ENCODE measurements at regions not wholly inside any gene's neighbourhood (a gene's known extent, or its start where the extent isn't known, plus 50 kb on each side); places are given as distances from the start of the nearest gene placed in this dataset.

GRCh38 chr7:46839651-46840050 is 742.3 kb downstream of the TNS3 start:
- no peak for DNase-seq (ENCODE audit: low read depth in 2 of 3, low spot score in 2 of 3)

- no peak for DNase-seq (ENCODE audit: low read depth in 2 of 3, low spot score in 2 of 3)
Measured at GRCh38 chr7:46838463-46838862, 743.4 kb downstream of the TNS3 start.

GRCh38 chr7:46835556-46835955 is 746.4 kb downstream of the TNS3 start:
- DNase-seq (ENCODE audit: low read depth in 2 of 3, low spot score in 2 of 3): no peak

GRCh38 chr7:46834921-46835320 is 747.0 kb downstream of the TNS3 start:
- no peak for DNase-seq (ENCODE audit: low read depth in 2 of 3, low spot score in 2 of 3)

DNA sequence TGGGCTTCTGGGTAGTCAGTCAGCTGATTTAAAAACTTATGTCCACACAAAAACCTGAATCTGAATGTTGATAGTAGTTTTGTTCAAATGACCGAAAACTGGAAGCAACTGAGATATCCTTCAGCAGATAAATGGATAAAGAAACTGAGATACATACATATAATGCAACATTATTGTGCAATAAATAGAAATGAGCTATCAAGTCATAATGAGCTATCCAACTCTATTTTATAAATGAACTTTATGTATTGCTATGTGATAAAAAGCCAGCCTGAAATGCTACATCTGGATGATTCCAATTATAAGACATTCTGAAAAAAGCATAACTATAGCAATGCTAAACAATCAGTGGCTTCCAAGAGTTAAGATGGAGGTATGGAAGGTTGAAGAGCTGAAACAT is 748.7 kb downstream of the TNS3 start:
- no peak for DNase-seq (ENCODE audit: low read depth in 2 of 3, low spot score in 2 of 3)

- no peak for DNase-seq (ENCODE audit: low read depth in 2 of 3, low spot score in 2 of 3)
Measured at GRCh38 chr7:46832136-46832535, 749.8 kb downstream of the TNS3 start.

- DNase-seq (ENCODE audit: low read depth in 2 of 3, low spot score in 2 of 3): no peak
Measured at GRCh38 chr7:46819819-46820218, 762.1 kb downstream of the TNS3 start.

DNA sequence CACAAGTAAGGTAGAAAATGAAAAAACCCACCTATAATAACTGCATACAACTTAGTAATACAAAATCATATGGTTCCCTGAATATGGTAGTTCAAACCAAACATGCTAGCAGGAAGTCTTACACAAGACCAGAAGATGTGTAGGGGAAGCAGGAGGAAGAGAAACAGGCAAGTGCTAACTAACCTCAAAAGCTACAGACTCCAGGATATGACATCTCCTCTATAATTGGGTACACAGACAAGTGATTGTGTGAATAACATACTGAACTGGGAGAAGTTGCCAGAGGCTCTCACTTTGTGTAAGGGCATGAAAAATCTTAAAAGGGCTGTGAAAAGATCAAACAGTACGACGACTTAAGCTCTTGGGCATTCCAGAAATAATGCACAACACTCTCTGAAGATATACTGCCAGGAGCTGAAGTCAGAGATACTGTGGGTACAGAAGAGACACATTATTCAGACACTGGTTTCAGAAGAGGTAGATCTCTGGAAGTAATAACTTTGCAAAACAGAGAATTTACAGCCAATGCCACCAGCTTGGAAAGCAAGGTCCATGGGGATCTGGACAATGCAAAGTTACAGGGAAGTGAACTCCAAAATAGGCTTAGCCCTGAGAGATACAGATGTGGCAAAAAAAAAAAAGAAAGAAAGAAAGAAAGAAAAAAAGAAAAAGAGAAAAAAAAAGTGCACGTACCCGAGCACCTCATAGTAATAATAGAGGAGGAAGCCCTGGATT is 767.2 kb downstream of the TNS3 start:
- DNase-seq (ENCODE audit: low read depth in 2 of 3, low spot score in 2 of 3): no peak

DNA sequence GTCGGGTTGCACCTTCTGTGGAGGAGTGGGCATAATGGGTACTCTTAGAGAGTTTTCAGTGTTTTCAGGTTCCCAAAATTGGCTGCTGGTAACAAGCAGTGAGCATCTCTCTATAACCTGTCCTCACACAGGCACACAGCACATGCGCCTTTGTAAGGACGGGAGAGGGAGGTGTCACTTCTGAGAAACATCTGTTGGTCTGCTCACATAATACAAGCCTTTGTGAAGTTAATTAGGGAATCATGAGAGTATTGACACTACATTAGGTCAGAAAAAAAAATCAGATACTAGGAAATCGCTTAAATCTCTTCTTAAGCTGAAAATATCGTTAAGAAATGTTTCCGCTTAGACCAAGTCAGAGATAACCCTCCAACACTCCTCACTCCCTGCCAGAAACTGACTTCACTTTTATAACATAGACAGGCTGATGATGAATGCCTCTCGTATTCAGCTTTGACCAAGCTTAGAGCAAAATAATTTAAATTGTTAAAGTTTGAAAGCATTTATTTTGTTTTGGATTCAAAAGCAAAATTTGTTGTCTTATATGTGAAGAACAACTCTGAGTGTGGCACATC is 769.7 kb downstream of the TNS3 start:
- no peak for DNase-seq (ENCODE audit: low read depth in 2 of 3, low spot score in 2 of 3)

DNA sequence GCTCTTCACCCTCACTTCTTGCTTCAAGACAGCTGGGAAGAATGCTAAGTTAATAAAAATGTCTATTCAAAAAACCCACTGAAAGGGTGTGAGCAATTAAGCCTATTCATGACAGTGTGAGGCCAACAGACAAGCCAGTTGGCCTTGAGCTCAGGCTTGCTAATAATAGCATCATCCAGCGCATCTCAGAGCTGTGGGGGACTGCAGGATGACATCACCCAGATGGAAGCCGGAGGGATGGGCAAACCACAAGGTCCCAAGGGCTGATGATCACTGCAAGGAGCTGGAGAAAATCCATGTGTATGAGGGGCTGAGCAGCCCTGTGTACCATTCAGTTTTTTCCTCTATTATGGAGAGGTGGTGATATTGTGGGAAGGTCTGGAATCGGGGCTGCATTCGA is 770.4 kb downstream of the TNS3 start:
- no peak for DNase-seq (ENCODE audit: low read depth in 2 of 3, low spot score in 2 of 3)

GRCh38 chr7:46810986-46811385 is 770.9 kb downstream of the TNS3 start:
- no peak for DNase-seq (ENCODE audit: low read depth in 2 of 3, low spot score in 2 of 3)

- no peak for DNase-seq (ENCODE audit: low read depth in 2 of 3, low spot score in 2 of 3)
Measured at GRCh38 chr7:46809886-46810285, 772.0 kb downstream of the TNS3 start.

DNA sequence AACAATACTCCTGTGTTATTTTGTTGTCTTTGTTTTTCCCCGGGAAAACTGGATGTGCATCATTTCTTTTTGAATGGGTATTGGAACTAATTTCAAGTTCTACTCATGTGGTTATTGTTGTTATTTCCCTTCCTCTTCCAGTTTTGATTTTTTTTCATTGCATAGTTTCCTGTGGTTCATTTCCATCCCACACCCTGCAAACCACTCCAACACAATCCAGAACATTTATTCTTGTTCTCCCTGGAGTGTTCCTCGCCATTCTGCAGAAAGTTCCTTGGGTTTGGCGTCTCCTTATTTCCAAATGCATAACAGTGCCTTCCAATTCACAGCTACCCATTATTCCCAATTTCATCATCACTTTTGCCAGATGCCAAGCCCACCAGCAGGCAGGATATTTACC is 775.1 kb downstream of the TNS3 start:
- DNase-seq (ENCODE audit: low read depth in 2 of 3, low spot score in 2 of 3): no peak

DNA sequence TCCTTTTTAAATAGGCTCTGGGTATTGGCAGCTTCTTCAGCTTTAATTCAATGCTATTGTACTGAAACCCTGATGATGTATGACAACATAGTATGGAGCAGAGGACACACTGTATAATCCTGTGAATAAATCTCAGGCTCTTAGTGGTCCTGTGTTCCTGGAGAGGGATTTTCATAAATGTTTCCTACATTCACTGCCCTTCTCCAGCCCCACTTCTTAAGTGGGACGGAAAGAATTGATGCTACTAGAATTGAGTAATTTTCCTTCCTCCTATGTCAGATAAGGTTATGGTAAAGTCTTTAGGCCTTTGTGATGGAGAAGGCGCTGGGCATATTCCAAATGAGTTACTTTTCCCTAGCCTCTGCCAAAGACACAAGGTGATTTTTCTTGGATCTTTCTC is 779.4 kb downstream of the TNS3 start:
- DNase-seq (ENCODE audit: low read depth in 2 of 3, low spot score in 2 of 3): no peak

DNA sequence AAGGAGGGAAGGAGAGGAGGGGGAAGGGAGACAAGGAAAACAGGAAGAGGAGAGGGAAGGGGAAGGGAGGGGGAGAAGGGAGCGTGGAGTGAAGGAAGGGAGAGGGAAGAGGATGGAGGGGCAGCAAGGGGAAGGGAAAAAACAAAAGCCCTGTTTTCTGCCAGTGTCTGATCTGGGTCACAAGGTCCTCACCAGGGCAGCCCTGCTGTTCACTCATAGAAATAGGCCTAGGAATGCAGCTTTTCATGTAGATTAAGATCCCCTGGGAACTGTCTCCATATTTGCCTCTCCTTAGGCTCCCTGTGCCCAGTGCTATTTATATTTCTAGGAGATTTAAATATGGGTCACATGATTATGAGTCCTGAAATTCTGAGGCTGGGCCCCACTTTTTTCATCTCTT is 790.7 kb downstream of the TNS3 start:
- no peak for DNase-seq (ENCODE audit: low read depth in 2 of 3, low spot score in 2 of 3)

- no peak for DNase-seq (ENCODE audit: low read depth in 2 of 3, low spot score in 2 of 3)
Measured at GRCh38 chr7:46786995-46787394, 794.9 kb downstream of the TNS3 start.

- DNase-seq (ENCODE audit: low read depth in 2 of 3, low spot score in 2 of 3): no peak
Measured at GRCh38 chr7:46786221-46786954, 795.5 kb downstream of the TNS3 start.

- DNase-seq (ENCODE audit: low read depth in 2 of 3, low spot score in 2 of 3): no peak
Measured at GRCh38 chr7:46784732-46785131, 797.2 kb downstream of the TNS3 start.

DNA sequence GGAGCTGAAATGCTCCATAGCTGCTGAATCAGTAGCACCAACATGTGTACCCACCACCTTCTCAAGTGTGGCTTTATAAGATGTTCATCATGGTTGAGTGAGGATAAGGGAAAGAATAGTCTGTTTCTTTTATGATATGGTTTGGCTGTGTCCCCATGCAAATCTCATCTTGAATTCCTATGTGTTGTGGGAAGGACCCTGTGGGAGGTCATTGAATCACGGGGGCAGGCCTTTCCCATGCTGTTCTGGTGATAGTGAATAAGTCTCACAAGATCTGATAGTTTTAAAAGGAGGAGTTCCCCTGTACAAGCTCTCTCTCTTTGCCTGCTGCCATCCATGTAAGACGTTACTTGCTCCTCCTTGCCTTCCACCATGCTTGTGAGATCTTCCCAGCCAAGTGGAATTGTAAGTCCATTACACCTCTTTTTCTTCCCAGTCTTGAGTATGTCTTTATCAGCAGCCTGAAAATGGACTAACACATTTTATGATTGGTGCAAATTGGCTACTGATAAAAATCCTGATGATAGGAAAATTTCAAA is 799.9 kb downstream of the TNS3 start:
- DNase-seq (ENCODE audit: low read depth in 2 of 3, low spot score in 2 of 3): no peak

- DNase-seq (ENCODE audit: low read depth in 2 of 3, low spot score in 2 of 3): peak in 1 of 3 donors; percentile 28
Measured at GRCh38 chr7:46776790-46777189, 805.1 kb downstream of the TNS3 start.

DNA sequence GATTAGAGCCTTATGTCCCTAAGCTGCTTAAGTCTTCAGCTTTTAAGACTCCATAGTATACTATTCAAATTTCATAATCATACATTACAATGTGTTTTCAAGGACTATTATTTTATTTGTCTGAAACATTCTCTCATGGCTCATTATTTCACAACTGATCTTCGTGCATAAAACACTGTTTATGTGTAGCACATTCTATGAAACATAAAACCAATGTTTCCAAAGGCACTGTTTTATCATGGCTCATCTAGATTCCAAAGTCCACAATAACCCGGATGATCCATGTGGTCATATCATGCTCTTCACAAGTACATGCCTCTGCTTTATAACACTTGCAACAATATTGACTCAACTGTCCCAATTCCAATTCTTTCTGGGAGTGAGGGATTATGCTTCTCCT is 806.1 kb downstream of the TNS3 start:
- DNase-seq (ENCODE audit: low read depth in 2 of 3, low spot score in 2 of 3): no peak

DNA sequence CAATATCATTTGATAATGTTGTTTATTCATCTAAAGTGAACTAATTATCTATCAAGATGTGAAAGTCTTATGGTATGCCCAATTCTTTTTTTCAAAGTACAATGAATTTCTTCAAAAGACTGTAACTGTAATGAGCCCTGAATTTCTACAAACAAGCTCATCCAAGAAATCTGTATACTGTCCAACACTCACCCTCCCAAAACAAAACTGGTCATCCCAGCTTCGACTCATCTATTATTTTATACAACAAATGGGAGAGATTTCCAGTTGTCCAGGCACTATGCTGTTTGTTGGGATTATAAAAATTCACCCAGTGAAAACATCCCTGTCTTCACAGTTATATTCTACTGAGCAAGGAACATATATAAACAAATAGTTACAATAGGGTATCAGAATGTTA is 806.9 kb downstream of the TNS3 start:
- DNase-seq (ENCODE audit: low read depth in 2 of 3, low spot score in 2 of 3): no peak

All from hematopoietic multipotent progenitor cell (in vitro differentiated cells).